Body of pancreas (tissue), 4 donors: ENCODE measurements at regions not wholly inside any gene's neighbourhood (a gene's known extent, or its start where the extent isn't known, plus 50 kb on each side); places are given as distances from the start of the nearest gene placed in this dataset.
"Not testable (repeated sequence)": the region's sequence is repeated elsewhere in the genome, so short reads cannot be mapped to it uniquely, and the experiment has no call there.

Source experiments
- ATAC-seq: fragments of 150-250 bp; one replicate; pipeline ENCODE4 v1.9.1; 2016
- DNase-seq, 4 donors: peaks; one replicate each; pipeline ENCODE4 v3.0.0-alpha.2; 2019
- H3K27ac ChIP-seq, 4 donors: fragments of 200-600 bp; sonication (generic); 1 replicate in 3 of 4; 2 replicates in 1 of 4; pipeline versions ENCODE4 v1.5.1 to v1.6.1; 2016 to 2019; ENCODE audit warnings: mild to moderate bottlenecking in 1 of 4, mixed read lengths in 1 of 4, moderate library complexity in 1 of 4
- H3K27me3 ChIP-seq, 2 donors: fragments of 200-600 bp; sonication (generic); one replicate each; pipeline ENCODE4 v1.6.0; 2016; ENCODE audit warnings: mild to moderate bottlenecking in 1 of 2
- H3K36me3 ChIP-seq, 2 donors: fragments of 200-600 bp; sonication (generic); replicated peaks in 1 of 2; 2 replicates each; pipeline ENCODE4 v1.5.1; 2016; ENCODE audit warnings: low read depth in 2 of 2; ENCODE audit not compliant: insufficient read depth in 1 of 2
- H3K4me1 ChIP-seq: fragments of 200-600 bp; sonication (generic); one replicate; pipeline ENCODE4 v1.6.0; 2016
- H3K4me3 ChIP-seq, 2 donors: fragments of 200-600 bp; sonication (generic); 1 replicate in 1 of 2; 2 replicates in 1 of 2; pipeline ENCODE4 v1.5.1; 2016 to 2019
- H3K9me3 ChIP-seq, 3 donors: fragments of 200-600 bp; sonication (generic); 1 replicate in 2 of 3; 2 replicates in 1 of 3; pipeline ENCODE4 v1.5.1; 2016
- POLR2A ChIP-seq, 3 donors: fragments of 450-650 bp; IDR thresholded peaks; one replicate each; pipeline ENCODE4 v1.6.1; 2016; ENCODE audit warnings: antibody characterized with exemption in 3 of 3, mild to moderate bottlenecking in 2 of 3
- WGBS, 2 donors: methylation state at CpG; one replicate each; pipeline ENCODE4 v1.1.5; 2017; 5-methylcytosine and 5-hydroxymethylcytosine counted together
- intact Hi-C: fragments of 100-400 bp; cut with DNase I; formaldehyde crosslinking; loops from one replicate; pipeline ENCODE4 v1.15.1; 2023
- TF ChIP-seq, protein P1 (sequence below), 7 experiments: fragments of 450-650 bp in 4 of 7; fragments of 200-600 bp in 3 of 7; sonication (generic) in 3 of 7; IDR thresholded peaks; one replicate each; pipeline ENCODE4 v1.5.1; 2016 to 2019; ENCODE audit warnings: antibody characterized with exemption in 7 of 7

DNA sequence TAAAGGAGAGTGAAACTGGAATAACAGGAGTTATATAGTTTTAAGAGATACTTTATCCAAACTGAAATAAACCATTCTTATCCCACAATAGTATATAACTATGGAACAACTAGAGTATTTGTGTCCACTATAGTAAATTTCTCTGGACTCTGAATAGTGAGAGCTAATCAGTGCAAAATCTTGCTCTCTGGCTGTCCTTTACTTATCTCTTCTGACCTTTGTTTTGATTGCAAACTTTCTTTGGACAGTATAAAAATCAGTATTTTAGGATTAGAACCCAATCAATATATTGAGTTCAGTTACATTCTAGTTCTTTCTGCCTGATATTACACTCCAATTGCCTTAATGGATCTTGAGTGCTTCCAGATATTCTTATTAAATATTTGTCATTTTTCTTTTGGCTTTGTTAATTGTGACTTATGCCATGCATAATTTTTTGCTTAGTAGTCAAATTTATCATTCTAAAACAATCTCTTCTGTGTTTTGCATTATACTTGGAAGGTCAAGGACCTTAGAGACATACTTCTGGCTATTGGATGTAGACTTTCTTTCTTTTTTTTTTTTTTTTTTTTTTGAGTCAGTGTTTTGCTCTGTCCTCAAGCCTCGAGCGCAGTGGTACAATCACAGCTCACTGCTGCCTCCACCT, 89.9 kb upstream of the AMN1 start:
- Histone ChIP-seq H3K4me3 (no peak overlapping the region), H3K9me3 (no peaks in the 10 kb centered on the region), H3K36me3 (no peaks in the 10 kb centered on the region), H3K27ac (no peak overlapping the region), H3K27me3 (no peaks in the 10 kb centered on the region), H3K4me1 (peaks cover 13% of the 10 kb centered on the region)
- no peak for TF ChIP-seq POLR2A (IDR thresholded peaks at IDR 0.05)
- TF ChIP-seq, protein P1, sequence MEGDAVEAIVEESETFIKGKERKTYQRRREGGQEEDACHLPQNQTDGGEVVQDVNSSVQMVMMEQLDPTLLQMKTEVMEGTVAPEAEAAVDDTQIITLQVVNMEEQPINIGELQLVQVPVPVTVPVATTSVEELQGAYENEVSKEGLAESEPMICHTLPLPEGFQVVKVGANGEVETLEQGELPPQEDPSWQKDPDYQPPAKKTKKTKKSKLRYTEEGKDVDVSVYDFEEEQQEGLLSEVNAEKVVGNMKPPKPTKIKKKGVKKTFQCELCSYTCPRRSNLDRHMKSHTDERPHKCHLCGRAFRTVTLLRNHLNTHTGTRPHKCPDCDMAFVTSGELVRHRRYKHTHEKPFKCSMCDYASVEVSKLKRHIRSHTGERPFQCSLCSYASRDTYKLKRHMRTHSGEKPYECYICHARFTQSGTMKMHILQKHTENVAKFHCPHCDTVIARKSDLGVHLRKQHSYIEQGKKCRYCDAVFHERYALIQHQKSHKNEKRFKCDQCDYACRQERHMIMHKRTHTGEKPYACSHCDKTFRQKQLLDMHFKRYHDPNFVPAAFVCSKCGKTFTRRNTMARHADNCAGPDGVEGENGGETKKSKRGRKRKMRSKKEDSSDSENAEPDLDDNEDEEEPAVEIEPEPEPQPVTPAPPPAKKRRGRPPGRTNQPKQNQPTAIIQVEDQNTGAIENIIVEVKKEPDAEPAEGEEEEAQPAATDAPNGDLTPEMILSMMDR (IDR thresholded peaks at IDR 0.05) = no peak
- ATAC-seq (no peak), DNase-seq (no peak)
- intact Hi-C loops = no loop called here
- WGBS, 2 donors = 38 to 52% methylated on average over 2 of the region's 2 CpGs

DNA sequence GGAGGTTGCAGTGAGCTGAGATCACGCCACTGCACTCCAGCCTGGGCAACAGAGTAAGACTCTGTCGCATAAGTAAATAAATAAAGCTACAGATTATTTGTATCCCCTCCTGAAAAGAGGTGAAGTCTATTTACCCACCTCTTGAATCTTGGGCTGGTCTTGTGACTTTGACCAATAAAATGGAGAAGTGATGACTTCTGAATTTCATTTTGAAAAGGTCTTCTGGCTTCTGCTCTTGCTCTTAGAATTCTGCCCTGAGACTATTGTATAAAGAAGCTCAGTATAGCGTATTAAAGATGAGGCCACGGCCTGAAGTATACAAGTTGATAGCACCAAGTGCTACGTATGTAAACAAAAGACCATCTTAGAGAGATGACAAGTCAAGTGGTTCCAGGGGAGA, 88.3 kb upstream of the AMN1 start:
- TF ChIP-seq POLR2A (IDR thresholded peaks at IDR 0.05) = no peak
- TF ChIP-seq, protein P1 (IDR thresholded peaks at IDR 0.05) = no peak
- WGBS, 2 donors = 32 to 61% methylated on average over 5 of the region's 5 CpGs

DNA sequence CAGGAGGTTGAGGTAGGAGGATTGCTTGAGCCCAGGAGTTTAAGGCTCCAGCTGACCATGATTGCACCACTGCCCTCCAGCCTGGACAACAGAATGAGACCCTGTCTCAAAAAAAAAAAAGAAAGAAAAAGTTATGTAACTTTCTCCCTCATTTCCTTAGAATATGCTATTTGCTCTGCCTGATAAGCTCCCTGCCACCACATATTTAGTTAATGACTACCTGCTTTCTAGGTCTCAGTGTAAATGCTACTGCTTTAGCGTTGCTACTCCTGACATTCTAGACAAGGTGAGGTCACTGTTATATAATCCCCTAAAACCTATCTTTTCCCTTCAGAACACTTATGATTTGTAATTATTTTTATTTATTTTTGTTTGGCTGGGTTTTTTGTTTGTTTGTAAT, 86.3 kb upstream of the AMN1 start:
- H3K4me1 ChIP-seq = peaks cover 13% of the 10 kb centered on the region
- DNase-seq (no peak), ATAC-seq (peak; percentile 91)
- 16 to 28% methylated on average over 1 of the region's 1 CpG for WGBS, 2 donors
- H3K27me3 ChIP-seq = no peaks in the 10 kb centered on the region
- H3K4me3 ChIP-seq = no peak overlapping the region
- intact Hi-C loops = no loop called here
- TF ChIP-seq POLR2A (IDR thresholded peaks at IDR 0.05) = no peak
- TF ChIP-seq, protein P1 (IDR thresholded peaks at IDR 0.05) = no peak
- H3K27ac ChIP-seq = peak overlapping the region in 1 of 4 donors; percentile 28
- H3K9me3 ChIP-seq = no peaks in the 10 kb centered on the region
- no peaks in the 10 kb centered on the region for H3K36me3 ChIP-seq

More for the DNA sequence above, 88.3 kb upstream of the AMN1 start:
- peaks cover 13% of the 10 kb centered on the region for H3K4me1 ChIP-seq
- no peaks in the 10 kb centered on the region for H3K27me3 ChIP-seq
- no peak overlapping the region for H3K27ac ChIP-seq
- DNase-seq (no peak), ATAC-seq (no peak)
- H3K9me3 ChIP-seq = no peaks in the 10 kb centered on the region
- H3K36me3 ChIP-seq = no peaks in the 10 kb centered on the region
- intact Hi-C loops = no loop called here
- no peak overlapping the region for H3K4me3 ChIP-seq

DNA sequence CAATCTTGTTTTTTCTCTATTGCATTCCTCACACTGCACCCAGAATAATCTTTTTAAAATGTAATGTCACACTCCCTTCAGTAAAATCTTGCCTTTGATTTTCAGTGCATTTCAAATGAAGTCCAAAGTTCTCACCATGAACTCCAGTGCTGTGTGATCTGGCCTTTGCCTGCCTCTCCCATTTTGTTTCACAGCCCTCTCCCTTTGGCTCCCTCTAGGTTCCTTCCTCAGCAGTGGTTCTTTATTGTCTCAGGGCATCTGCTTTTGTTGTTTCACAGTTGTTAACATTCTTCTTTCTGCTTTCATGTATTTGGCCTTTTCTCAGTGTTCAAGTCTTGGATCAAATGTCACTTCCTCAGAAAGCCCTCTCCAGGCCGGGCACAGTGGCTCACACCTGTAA, 84.5 kb upstream of the AMN1 start:
- no peak overlapping the region for H3K4me3 ChIP-seq
- ATAC-seq (no peak), DNase-seq (no peak)
- no peak for TF ChIP-seq POLR2A (IDR thresholded peaks at IDR 0.05)
- TF ChIP-seq, protein P1 (IDR thresholded peaks at IDR 0.05) = no peak
- no peak overlapping the region for H3K27ac ChIP-seq
- intact Hi-C loops = no loop called here
- H3K27me3 ChIP-seq = no peaks in the 10 kb centered on the region
- no peaks in the 10 kb centered on the region for H3K9me3 ChIP-seq
- H3K36me3 ChIP-seq = no peaks in the 10 kb centered on the region
- peaks cover 13% of the 10 kb centered on the region for H3K4me1 ChIP-seq
- WGBS, 2 donors = 70 to 95% methylated on average over 1 of the region's 1 CpG

DNA sequence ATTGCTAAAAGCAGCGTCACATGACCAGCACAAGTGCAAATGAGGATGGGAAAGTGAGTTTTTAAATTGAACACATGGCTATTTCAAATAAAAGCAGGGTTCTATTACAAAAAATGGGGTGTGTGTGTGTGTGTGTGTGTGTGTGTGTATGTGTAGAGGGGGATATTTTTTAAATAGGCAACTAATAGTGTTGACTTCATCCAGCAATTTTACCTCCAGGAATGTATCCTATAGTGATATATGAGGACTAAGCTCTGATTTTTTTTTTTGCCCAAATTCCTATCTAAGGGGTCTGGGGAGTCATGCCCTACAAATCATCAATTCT, 78.9 kb upstream of the AMN1 start:
- Histone ChIP-seq H3K4me1 (no peaks in the 10 kb centered on the region), H3K4me3 (no peak overlapping the region), H3K27me3 (no peaks in the 10 kb centered on the region), H3K27ac (no peak overlapping the region), H3K9me3 (no peaks in the 10 kb centered on the region), H3K36me3 (no peaks in the 10 kb centered on the region)
- WGBS, 2 donors = 91 to 94% methylated on average over 1 of the region's 1 CpG
- no peak for ATAC-seq
- no peak for DNase-seq
- no peak for TF ChIP-seq POLR2A (IDR thresholded peaks at IDR 0.05)
- TF ChIP-seq, protein P1 (IDR thresholded peaks at IDR 0.05) = no peak
- intact Hi-C loops = no loop called here

DNA sequence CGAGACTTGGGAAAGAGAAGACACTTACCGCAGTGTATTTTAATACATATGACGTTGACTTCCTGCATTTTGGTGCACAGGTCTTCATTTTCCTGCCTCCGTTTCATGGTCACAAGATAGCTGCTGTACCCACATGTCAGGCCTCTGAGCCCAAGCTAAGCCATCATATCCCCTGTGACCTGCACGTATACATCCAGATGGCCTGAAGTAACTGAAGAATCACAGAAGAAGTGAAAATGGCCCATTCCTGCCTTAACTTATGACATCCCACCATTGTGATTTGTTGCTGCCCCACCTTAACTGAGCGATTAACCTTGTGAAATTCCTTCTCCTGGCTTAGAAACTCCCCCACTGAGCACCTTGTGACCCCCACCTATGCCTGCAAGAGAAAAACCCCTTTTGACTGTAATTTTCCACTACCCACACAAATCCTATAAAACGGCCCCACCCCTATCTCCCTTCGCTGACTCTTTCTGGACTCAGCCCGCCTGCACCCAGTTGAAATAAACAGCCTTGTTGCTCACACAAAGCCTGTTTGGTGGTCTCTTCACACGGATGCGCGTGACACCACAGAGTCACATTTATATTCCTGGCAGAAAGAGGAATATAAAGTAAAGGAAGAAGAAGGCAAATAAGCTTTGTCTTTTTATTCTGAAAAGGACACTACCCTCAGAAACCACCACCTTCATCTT, 78.4 kb upstream of the AMN1 start:
- H3K4me1 ChIP-seq, H3K27ac ChIP-seq, ATAC-seq, H3K36me3 ChIP-seq, H3K27me3 ChIP-seq, intact Hi-C loops, H3K9me3 ChIP-seq, H3K4me3 ChIP-seq, DNase-seq: not testable (repeated sequence)
- 88 to 89% methylated on average over 12 of the region's 12 CpGs for WGBS, 2 donors

DNA sequence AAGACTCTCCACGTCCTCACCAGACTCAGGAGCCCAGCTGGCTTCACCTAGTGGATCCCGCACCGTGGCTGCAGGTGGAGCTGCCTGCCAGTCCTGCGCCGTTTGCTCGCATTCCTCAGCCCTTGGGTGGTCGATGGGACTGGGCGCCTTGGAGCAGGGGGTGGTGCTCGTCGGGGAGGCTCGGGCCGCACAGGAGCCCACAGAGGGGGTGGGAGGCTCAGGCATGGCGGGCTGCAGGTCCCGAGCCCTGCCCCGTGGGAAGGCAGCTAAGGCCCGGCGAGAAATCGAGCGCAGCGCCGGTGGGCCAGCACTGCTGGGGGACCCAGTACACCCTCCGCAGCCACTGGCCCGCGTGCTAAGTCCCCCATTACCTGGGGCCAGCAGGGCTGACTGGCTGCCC, 76.9 kb upstream of the AMN1 start:
- ATAC-seq, intact Hi-C loops, H3K27me3 ChIP-seq, H3K4me3 ChIP-seq, H3K4me1 ChIP-seq, H3K9me3 ChIP-seq, H3K27ac ChIP-seq, H3K36me3 ChIP-seq, DNase-seq: not testable (repeated sequence)
- WGBS, 2 donors = 95 to 100% methylated on average over 2 to 20 of the region's 24 CpGs
